NCI-H2196 treated with DMSO at 0.1 percent for 48 hours (cell line): ENCODE measurements at regions not wholly inside any gene's neighbourhood (a gene's known extent, or its start where the extent isn't known, plus 50 kb on each side); places are given as distances from the start of the nearest gene placed in this dataset.

Source experiments
- DNase-seq: peaks from one replicate; lab custom pipeline; 2025; ENCODE audit not compliant: unreplicated experiment; lab: John Stamatoyannopoulos, UW

DNA sequence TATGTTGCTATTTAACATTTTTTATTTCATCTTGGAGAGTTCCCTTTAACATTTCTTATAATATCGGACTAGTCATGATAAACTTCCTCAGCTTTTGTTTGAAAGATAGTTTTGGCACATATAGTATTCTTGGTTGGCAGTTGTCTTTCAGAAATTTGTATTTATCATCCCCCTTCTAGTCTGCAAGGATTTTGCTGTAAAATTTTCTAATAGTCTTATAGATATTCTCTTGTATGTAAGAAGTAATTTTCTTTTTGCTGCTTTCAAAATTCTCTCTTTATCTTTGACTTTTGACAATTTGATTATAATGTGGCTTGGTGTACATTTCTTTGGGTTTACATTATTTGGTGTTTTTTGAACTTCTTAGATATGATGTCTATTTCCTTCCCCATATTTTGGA is 116.0 kb upstream of the AVPR1A start:
- DNase-seq = no peak

DNA sequence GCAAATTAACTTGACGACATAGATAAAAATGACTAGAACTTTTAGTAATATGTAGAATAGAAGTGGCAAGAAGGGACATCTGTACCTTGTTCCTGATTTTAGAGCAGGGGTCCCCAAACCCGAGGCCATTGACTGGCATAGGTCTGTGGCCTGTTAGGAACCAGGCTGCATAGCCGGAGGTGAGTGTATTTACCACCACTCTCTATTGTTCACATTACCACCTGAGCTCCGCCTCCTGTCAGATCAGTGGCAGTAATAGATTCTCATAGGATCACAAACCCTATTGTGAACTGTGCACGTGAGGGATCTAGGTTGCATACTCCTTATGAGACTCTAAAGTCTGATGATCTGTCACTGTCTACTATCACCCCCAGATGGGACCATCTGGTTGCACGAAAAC is 113.6 kb upstream of the AVPR1A start:
- no peak for DNase-seq

DNA sequence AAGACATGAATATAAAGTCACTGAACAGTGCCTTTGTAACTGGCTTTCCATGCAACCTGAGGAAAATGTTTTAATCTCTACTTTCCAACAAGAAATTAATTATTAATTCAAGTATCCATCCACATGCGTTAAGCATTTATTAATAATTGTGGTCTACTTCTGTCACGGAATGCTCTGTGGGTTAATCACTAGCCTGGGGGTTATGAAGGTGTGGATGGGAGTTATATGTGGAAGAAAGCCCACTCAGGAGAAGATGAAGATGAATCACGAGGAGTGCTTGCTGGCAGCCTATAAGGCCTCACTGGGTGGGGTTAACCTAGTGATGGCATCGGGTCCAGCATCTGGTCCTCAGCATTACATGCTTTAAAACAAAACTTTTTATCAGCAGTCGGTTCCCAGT is 99.5 kb upstream of the AVPR1A start:
- no peak for DNase-seq

DNA sequence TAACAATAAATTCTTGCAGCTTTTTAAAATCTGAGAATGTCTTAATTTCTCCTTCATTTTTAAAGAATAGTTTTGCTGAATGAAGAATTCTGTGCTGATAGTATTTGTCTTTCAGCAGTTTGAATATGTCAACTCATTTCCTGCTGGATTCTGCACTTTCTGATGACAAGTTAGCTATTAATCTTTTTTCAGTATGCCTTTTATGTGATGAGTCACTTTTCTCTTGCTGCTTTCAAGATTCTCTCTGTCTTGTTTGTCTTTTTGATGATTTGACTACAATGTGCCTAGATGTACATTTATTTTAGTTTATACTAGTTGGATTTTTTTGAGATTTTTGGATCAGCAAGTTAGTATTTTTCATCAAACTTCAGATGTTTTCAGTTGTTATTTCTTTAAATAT is 87.9 kb upstream of the AVPR1A start:
- DNase-seq = no peak

DNA sequence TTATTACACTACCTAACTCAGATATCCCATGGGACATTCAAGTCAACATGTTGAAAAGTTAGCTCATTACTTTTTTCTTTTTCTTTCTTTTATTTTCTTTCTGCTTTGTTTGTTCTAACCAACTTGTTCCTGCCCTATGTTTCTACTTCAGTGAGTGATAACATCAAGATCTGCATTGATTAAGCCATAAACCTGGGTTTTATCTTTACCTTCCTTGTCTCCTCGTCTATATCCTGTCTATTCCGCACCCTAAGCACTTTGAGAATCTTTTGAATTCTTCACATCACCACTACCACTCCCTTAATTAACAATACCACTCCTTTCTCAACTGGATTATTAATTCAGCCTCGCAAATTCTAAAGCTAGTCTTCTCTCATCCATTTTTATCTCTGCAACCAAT is 81.9 kb upstream of the AVPR1A start:
- no peak for DNase-seq

DNA sequence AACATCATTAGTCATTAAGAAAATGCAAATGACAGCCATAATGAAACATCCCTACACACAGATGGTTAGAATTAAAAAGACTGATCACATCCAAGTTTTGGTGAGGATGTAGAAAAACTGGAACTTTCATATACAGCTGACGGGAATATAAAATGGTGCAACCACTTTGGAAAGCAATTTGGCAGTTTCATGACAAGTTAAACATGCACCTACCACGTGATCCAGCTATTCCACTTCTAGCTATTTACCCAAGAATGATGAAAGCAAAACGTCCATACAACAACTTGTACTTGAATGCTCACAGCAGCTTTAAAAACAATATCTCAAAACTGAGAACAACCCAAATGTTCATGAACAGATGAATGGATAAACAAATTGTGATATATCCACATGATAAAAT is 77.9 kb upstream of the AVPR1A start:
- no peak for DNase-seq

DNA sequence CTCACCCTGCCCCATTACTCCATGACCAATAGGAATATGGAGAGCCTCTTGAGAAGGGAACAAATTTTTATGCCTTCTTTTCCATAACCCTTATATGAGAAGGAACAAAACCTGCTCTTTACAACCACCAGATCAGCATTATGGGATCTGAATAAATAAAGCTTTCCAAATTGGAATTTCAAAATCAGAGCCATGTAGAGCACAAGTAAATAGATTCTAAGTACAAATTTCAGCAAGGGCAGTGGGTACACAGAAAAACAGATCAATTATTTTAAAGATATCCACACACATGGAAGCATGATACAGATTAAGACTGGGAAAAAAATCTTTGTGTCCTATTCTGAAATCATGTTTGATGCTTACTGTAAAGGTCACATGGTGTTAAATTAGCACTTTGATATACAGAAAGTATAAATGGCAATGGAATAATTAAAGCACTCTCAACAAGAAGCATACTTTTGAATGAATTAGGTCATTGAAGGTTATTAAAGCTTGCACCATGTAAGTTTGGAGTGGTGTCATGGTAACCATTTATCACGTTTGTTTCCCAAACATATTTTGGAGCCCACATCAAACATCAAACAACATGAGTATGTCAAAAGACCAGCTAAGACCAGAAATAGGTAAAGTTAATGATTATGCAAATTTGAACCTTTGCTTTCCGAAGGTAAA is 75.9 kb upstream of the AVPR1A start:
- no peak for DNase-seq

DNA sequence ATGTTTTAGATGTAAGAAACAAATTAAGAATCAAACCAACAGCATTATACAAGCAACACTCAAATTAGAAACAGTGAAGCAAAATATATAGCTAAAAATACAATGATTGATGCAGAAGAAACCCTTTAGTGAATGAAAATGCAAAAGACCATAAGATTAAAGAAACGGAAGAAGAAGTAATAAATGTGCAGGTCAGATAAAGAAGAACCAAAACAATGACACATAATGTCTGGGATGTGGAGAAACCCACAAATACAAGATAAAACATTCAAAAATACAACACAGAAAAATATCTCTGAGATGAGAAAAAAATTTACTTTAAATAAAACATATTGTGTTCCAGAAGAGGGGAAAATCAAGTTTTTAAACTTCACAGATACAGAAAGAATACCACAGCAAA is 73.4 kb upstream of the AVPR1A start:
- no peak for DNase-seq

DNA sequence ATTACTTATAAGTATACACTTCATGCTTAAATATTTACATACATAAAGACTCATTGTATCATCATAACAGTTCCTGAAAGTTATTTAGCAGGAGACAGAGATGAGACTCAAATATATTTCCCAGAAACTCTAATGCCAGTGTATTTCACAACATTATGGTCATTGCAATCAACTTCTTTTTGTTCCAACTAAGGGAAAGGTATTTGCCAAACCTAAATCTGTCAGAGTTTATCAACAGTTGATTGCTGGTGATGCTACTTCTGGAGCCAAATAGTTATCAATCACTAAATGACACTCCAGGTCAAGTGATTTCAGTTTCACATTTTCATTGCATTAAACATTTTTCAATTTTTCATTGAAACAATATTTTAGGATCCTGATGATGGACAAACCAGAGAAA is 72.1 kb upstream of the AVPR1A start:
- no peak for DNase-seq

DNA sequence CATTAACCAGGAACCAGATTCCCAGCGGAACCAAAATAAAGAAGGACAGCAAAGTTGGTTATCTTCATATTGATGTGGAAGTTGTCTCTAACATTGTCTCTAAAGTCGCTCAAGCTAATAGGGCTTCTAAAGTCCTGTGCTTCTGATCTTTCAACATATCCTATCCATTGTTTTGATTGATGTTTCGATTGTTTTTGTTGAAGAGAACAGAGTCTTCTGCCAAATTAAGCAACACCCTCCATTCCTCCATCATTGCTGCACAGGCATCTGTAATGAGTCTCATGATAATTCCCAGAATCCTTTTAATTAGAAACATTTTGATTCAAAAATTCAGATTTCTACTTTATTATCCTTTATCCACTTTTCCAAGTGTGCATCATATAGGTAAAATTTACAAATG is 71.6 kb upstream of the AVPR1A start:
- DNase-seq = no peak

DNA sequence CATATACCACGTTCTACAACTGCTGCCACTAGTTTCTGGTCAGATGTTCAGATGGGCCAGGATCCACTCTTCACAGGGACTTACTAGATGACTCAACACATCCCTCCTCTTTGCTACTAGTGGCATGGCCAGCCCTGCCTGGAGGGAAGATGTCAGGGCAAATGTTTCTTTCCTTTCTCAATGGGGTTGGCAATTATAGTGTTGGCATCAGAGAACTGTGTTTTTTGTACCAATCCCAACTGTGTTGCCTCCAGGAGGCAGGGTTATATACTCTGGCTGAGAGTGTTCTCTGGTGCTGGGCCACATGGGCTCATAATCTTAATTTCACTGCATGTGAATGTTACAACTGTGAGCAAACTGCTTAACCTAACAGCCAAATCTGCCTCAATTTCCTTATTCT is 69.9 kb upstream of the AVPR1A start:
- DNase-seq = no peak

DNA sequence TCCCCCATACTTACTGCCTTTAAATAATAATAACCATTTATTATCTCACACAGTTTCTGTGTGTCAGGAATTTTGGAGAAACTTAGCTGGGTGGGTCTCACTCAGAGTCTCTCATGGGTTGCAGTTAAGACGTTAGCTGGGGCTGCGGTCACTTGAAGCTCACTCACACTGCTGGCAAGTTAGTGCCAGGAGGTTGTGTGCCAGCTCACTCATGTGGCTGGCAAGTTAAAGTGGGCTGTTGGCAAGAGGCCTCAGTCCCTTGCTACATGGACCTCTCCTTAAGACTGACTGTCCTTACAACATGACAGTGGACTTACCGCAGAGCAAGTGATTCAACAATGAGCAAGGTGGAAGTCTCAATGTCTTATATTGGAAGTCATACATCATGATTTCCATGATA is 61.3 kb upstream of the AVPR1A start:
- DNase-seq = no peak

DNA sequence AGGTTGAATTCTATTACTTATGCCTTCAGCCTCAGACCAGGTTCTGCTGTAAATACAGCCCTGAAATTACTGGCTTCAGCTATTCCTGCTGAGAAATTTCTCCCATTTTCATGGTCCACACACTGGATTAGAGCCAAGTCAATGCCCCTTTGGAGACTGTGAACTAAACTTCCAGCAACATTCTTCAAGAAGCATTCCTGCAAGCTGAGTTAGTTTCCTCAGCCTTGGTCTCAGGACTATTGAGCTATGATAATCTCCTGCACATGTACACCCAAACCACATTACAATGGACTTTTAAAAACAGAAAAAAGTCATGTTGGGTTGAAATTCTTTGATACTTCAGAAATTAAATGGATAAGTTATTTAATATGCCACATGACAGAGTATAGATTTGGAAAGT is 58.0 kb upstream of the AVPR1A start:
- DNase-seq = no peak

DNA sequence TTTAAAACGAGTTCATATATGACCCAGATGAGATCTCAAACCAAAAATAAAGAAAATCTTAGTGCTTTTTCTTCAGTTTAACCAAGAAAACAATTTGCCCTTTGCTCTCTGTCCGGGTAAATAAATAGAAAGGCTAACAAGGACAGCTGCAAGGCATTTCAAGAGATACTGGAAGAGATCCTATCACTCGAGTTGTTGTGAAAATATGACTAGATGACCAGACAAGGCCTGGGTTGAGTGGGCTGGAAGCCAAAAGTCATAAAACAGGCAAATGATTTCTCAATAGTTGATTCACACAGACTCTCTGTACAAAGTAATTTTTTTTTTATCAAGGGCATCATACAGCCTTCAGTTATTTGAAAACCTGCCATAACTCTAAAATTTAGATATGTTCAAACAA is 55.9 kb upstream of the AVPR1A start:
- DNase-seq = peak; percentile 77

DNA sequence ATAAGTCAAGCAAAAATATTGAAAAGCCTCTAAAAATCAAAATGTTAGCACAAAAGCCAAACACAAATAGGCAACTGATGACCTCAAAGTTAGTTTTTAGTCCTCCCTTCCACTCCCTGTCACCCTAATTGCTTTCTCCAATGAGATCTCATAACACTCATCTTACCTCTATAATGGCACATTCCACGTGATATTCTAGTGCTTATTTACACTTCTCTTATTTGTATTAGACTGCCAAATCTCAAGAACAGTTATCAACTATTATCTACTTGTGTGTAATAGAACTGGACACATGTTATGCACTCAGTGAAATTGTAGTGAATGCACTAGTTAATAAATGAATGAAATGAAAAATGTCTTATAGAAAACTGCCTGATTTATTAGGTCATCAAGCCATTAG is 55.5 kb upstream of the AVPR1A start:
- peak; percentile 54 for DNase-seq
